ENCODE measurements at regions not wholly inside any gene's neighbourhood (a gene's known extent, or its start where the extent isn't known, plus 50 kb on each side); places are given as distances from the start of the nearest gene placed in this dataset.

GRCh38 chr21:28261298-28261697 is 731.4 kb downstream of the LTN1 start:
- TF ChIP-seq CTCF (IDR thresholded peaks at IDR 0.05 in 2 of 3, conservative IDR thresholded peaks at IDR 0.05 in 1 of 3; ENCODE audit: insufficient read depth in 2 of 3, low read depth in 1 of 3, low read length in 3 of 3), result no peak
- TF ChIP-seq ZBTB26 (CRISPR knock-in tag; IDR thresholded peaks at IDR 0.05), result no peak
- TF ChIP-seq RFX5 (IDR thresholded peaks at IDR 0.05; ENCODE audit: low read depth, low read length), result no peak
- no peak for TF ChIP-seq SIX5 (IDR thresholded peaks at IDR 0.05; ENCODE audit: borderline replicate concordance in 1 of 2, insufficient read depth in 1 of 2, low read depth in 1 of 2, low read length in 2 of 2)
- TF ChIP-seq PREB (CRISPR knock-in tag; IDR thresholded peaks at IDR 0.05), result no peak
- no peak for TF ChIP-seq PATZ1 (CRISPR knock-in tag; IDR thresholded peaks at IDR 0.05; ENCODE audit: borderline replicate concordance)
- TF ChIP-seq MAZ (CRISPR knock-in tag; conservative IDR thresholded peaks at IDR 0.05 in 1 of 2, IDR thresholded peaks at IDR 0.05 in 1 of 2), result no peak
- no peak for TF ChIP-seq PHF21A (IDR thresholded peaks at IDR 0.05; ENCODE audit: borderline replicate concordance, low read depth)
- TF ChIP-seq SMC3 (conservative IDR thresholded peaks at IDR 0.05; ENCODE audit: insufficient read depth, low read depth, low read length), result no peak
